ENCODE measurements at regions not wholly inside any gene's neighbourhood (a gene's known extent, or its start where the extent isn't known, plus 50 kb on each side); places are given as distances from the start of the nearest gene placed in this dataset.

DNA sequence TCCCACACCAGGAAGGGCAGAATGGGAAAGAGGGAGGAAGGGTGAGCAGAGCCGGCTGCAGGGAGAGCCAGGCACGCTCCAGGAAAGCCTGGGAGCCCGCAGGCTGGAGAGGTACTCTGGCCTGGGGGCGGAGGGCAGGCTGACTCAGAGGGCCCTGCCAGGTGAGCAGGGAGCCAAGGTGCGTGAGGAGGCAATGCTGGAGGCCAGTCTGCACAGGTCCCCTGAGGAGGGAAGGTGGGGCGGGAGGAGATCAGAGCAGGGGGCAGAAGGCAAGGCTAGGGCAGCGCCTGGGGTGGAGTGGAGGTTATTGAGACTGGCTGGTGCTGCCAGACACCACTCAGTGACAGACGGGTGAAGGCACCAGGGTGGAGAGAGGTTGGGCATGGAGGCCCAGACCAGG, 385.0 kb downstream of the BCL11B start:
- Mint-ChIP-seq H3K4me1 (ENCODE audit: low read depth) (no peaks in the 10 kb centered on the region), H3K36me3 (ENCODE audit: low read depth) (no peaks in the 10 kb centered on the region; the same call in 1 of the 2 replicates), H3K4me3 (no peak overlapping the region), H3K27me3 (ENCODE audit: insufficient read depth) (peaks cover 5% of the 10 kb centered on the region), H3K27ac (no peak overlapping the region), H3K9me3 (peaks cover 35% of the 10 kb centered on the region)
- no peak for DNase-seq
- TF ChIP-seq, protein P1, sequence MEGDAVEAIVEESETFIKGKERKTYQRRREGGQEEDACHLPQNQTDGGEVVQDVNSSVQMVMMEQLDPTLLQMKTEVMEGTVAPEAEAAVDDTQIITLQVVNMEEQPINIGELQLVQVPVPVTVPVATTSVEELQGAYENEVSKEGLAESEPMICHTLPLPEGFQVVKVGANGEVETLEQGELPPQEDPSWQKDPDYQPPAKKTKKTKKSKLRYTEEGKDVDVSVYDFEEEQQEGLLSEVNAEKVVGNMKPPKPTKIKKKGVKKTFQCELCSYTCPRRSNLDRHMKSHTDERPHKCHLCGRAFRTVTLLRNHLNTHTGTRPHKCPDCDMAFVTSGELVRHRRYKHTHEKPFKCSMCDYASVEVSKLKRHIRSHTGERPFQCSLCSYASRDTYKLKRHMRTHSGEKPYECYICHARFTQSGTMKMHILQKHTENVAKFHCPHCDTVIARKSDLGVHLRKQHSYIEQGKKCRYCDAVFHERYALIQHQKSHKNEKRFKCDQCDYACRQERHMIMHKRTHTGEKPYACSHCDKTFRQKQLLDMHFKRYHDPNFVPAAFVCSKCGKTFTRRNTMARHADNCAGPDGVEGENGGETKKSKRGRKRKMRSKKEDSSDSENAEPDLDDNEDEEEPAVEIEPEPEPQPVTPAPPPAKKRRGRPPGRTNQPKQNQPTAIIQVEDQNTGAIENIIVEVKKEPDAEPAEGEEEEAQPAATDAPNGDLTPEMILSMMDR (IDR thresholded peaks at IDR 0.05) = no peak

DNA sequence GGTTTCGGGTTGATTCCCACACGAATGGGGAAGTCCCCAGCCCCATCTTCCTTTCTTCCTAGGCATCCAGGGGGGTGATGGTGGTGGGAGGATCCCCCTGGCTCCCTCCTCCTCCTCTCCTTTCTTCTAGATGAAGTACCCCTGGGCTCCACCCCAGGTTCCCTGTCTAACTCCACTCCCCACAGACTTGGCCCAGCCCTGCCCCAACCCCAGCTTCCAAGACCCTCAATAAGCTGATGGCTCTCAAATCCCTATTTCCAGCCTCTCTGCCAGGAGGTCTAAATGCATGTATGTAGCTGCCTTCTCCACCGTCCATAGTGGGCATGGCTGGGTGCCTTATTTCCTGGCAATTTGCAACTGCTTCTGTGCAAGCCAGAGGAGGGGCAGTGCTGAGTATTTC, 383.7 kb downstream of the BCL11B start:
- TF ChIP-seq, protein P1 (IDR thresholded peaks at IDR 0.05) = no peak
- H3K4me1 Mint-ChIP-seq (ENCODE audit: low read depth) = no peaks in the 10 kb centered on the region
- no peak overlapping the region for H3K27ac Mint-ChIP-seq
- no peak overlapping the region for H3K4me3 Mint-ChIP-seq
- H3K9me3 Mint-ChIP-seq = peaks cover 39% of the 10 kb centered on the region
- H3K27me3 Mint-ChIP-seq (ENCODE audit: insufficient read depth) = peaks cover 7% of the 10 kb centered on the region
- no peaks in the 10 kb centered on the region; the same call in 1 of the 2 replicates for H3K36me3 Mint-ChIP-seq (ENCODE audit: low read depth)
- no peak for DNase-seq

DNA sequence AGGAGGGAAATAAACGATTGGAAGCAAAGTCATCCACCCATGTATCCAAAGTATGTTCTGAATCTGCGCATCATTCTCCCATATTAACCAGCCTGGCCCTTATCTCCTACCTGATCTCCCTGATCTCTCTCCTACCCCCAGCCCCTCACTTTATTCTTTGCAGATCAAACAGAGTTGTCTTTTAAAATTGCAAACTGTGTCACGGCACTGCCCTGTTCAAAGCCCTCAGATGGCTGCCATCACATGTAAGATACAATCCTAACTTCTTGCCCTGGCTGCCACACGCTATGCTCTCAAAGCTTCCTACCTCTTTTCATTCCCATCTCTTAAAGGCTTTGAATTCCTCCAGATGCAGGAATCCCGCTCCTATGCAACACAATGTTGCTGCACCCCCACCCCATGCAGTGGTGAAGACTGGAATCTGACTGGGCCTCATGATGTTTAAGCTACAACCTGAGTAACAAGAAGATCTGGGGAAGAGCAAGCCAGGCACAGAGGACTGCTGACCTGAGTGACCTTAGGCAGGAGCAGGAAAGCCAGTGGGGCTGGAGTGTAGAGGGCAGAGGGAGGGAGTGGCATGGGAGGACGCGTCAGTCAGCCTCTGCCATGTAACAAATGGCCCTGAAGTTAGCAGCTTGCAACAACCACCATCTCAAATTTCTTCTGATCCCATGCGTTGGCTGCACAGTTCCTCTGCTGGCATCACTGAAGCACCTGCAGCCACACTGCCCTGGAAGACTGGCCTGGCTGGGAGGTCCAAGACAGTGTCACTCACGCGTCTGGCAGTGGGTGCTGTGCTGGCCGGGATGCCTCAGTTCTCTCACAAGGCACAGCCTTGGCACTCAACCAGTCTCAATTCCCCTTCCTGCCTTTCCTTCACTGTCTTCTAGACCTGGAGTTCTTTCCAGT, 382.8 kb downstream of the BCL11B start:
- TF ChIP-seq, protein P1 (IDR thresholded peaks at IDR 0.05) = no peak
- Mint-ChIP-seq H3K4me1 (ENCODE audit: low read depth) (no peaks in the 10 kb centered on the region), H3K27ac (no peak overlapping the region), H3K27me3 (ENCODE audit: insufficient read depth) (peaks cover 7% of the 10 kb centered on the region), H3K9me3 (peaks cover 45% of the 10 kb centered on the region), H3K4me3 (no peak overlapping the region), H3K36me3 (ENCODE audit: low read depth) (no peaks in the 10 kb centered on the region; the same call in 1 of the 2 replicates)
- DNase-seq = no peak

DNA sequence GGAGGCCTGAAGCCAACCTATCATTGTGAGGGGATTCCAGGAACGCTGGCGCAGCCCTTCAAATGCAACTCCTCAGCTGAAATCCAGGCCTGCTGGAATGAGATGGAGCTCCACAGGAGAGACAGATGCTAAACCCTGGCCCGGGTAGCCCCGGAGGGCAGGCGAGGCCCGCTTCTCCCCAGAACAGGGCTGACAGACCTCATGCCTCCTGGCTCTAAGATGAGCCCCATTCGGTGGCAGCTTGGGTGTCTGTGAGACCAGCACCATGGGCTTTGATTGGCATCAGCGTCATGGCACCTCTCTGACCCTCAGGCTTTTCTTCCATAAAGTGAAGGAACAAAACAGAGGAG, 382.2 kb downstream of the BCL11B start:
- Mint-ChIP-seq H3K36me3 (ENCODE audit: low read depth) (no peaks in the 10 kb centered on the region; the same call in 1 of the 2 replicates), H3K4me3 (no peak overlapping the region), H3K9me3 (peaks cover 45% of the 10 kb centered on the region), H3K27ac (no peak overlapping the region), H3K27me3 (ENCODE audit: insufficient read depth) (peaks cover 7% of the 10 kb centered on the region), H3K4me1 (ENCODE audit: low read depth) (no peaks in the 10 kb centered on the region)
- no peak for DNase-seq
- TF ChIP-seq, protein P1 (IDR thresholded peaks at IDR 0.05) = no peak

DNA sequence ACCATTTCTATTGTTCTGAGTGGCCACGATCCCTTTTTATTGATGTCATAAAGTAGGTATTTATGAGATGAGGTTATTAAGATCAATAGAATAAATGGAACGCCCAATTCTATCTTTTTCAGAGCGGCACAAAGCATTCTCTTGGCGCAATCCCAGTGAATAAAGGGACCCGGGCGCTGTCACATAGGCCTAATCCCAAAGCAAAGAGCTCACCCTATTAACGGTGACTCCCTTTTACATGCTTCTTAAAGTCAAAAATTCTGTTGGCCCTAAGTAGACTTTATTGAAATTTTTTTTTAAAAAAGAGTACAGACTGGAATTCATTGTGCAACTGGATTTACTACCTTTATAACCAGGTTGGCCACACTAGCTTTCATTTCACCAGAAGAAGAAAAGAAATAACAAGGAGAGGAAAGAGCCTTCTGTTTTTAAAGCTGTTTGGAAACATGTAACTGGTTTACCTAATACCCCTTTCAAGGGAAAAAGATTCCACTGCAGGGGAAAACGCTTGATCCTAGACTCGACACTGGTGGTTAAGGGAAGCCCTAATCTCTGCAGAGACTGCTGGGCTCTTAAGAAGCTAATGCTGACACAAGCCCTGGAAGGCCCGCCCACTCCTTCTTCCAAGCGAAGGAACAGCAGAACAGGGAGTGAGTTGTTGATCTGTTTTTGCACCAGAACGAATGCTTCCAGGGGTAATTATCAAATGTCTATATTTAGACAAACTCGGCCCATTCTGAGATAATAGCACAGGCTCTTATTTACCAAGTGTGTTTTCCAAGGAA, 381.2 kb downstream of the BCL11B start:
- TF ChIP-seq, protein P1 (IDR thresholded peaks at IDR 0.05) = no peak
- H3K27me3 Mint-ChIP-seq (ENCODE audit: insufficient read depth) = peaks cover 7% of the 10 kb centered on the region
- peaks cover 39% of the 10 kb centered on the region for H3K9me3 Mint-ChIP-seq
- no peak for DNase-seq
- H3K4me1 Mint-ChIP-seq (ENCODE audit: low read depth) = no peaks in the 10 kb centered on the region
- H3K27ac Mint-ChIP-seq = no peak overlapping the region
- H3K4me3 Mint-ChIP-seq = no peak overlapping the region
- H3K36me3 Mint-ChIP-seq (ENCODE audit: low read depth) = no peaks in the 10 kb centered on the region; the same call in 1 of the 2 replicates
